HL-60 (cell line): ENCODE measurements at regions not wholly inside any gene's neighbourhood (a gene's known extent, or its start where the extent isn't known, plus 50 kb on each side); places are given as distances from the start of the nearest gene placed in this dataset.

Experiments used
- DNase-seq, 2 experiments: peaks; one replicate each; pipeline ENCODE4 v3.0.0-alpha.2; 2010 to 2020; ENCODE audit warnings: low read depth in 1 of 2, low spot score in 1 of 2
- H3K27ac ChIP-seq: fragments of 250-450 bp; sonication (Bioruptor Pico); replicated peaks from 2 replicates; pipeline ENCODE4 v1.5.1; 2020; ENCODE audit warnings: mild to moderate bottlenecking, moderate library complexity
- H3K27me3 ChIP-seq: fragments of 250-450 bp; sonication (Bioruptor Pico); 2 replicates; pipeline ENCODE4 v1.5.1; 2021; ENCODE audit warnings: mild to moderate bottlenecking, moderate library complexity; ENCODE audit not compliant: insufficient read depth, poor library complexity, severe bottlenecking
- H3K4me3 ChIP-seq: replicated peaks from 2 replicates; pipeline ENCODE4 v1.5.1; 2011; ENCODE audit warnings: mild to moderate bottlenecking, control low read depth, low read length; ENCODE audit not compliant: insufficient read depth
- GABPA ChIP-seq: IDR thresholded peaks from 2 replicates; pipeline ENCODE4 v1.6.1; 2012; ENCODE audit warnings: low read depth
- POLR2AphosphoS5 ChIP-seq: IDR thresholded peaks from 2 replicates; pipeline ENCODE4 v1.6.1; 2012; ENCODE audit warnings: low read depth
- SPI1 ChIP-seq: IDR thresholded peaks from 2 replicates; pipeline ENCODE4 v1.6.1; 2012; ENCODE audit warnings: low read depth, mild to moderate bottlenecking, borderline replicate concordance
- TF ChIP-seq, protein P1 (sequence below): IDR thresholded peaks from 2 replicates; pipeline ENCODE4 v1.6.1; 2012; ENCODE audit warnings: low read depth; ENCODE audit not compliant: insufficient replicate concordance
- TF ChIP-seq, protein P2 (sequence below): IDR thresholded peaks from one replicate; pipeline ENCODE4 v1.5.1; 2011; ENCODE audit warnings: low read length, control low read depth, inconsistent platforms; ENCODE audit not compliant: insufficient read depth

DNA sequence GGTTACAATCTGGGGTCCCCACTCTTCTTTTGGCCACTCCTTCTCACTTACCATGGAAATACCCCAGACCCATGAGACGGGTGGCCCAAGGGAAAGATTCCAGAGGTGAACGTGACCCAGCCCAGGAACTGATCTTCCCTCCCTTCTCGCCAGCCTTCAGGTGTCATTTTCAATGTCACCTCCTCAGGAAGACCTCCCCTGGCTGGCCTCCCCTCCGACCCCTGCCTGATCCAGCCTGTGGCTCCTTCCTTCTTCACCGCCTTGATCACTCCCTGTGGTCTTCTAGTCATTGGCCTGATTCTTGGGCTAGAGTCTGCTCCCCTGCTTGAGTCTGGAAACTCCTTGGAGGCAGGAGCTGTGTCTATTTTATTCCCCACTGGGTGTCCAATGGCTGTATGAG, 146.1 kb downstream of the SMAD6 start:
- Histone ChIP-seq H3K27ac (no peak overlapping the region), H3K27me3 (no peaks in the 10 kb centered on the region), H3K4me3 (no peak overlapping the region)
- no peak for DNase-seq
- TF ChIP-seq, protein P1, sequence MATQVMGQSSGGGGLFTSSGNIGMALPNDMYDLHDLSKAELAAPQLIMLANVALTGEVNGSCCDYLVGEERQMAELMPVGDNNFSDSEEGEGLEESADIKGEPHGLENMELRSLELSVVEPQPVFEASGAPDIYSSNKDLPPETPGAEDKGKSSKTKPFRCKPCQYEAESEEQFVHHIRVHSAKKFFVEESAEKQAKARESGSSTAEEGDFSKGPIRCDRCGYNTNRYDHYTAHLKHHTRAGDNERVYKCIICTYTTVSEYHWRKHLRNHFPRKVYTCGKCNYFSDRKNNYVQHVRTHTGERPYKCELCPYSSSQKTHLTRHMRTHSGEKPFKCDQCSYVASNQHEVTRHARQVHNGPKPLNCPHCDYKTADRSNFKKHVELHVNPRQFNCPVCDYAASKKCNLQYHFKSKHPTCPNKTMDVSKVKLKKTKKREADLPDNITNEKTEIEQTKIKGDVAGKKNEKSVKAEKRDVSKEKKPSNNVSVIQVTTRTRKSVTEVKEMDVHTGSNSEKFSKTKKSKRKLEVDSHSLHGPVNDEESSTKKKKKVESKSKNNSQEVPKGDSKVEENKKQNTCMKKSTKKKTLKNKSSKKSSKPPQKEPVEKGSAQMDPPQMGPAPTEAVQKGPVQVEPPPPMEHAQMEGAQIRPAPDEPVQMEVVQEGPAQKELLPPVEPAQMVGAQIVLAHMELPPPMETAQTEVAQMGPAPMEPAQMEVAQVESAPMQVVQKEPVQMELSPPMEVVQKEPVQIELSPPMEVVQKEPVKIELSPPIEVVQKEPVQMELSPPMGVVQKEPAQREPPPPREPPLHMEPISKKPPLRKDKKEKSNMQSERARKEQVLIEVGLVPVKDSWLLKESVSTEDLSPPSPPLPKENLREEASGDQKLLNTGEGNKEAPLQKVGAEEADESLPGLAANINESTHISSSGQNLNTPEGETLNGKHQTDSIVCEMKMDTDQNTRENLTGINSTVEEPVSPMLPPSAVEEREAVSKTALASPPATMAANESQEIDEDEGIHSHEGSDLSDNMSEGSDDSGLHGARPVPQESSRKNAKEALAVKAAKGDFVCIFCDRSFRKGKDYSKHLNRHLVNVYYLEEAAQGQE, result no peak
- no peak for TF ChIP-seq POLR2AphosphoS5
- TF ChIP-seq, protein P2, sequence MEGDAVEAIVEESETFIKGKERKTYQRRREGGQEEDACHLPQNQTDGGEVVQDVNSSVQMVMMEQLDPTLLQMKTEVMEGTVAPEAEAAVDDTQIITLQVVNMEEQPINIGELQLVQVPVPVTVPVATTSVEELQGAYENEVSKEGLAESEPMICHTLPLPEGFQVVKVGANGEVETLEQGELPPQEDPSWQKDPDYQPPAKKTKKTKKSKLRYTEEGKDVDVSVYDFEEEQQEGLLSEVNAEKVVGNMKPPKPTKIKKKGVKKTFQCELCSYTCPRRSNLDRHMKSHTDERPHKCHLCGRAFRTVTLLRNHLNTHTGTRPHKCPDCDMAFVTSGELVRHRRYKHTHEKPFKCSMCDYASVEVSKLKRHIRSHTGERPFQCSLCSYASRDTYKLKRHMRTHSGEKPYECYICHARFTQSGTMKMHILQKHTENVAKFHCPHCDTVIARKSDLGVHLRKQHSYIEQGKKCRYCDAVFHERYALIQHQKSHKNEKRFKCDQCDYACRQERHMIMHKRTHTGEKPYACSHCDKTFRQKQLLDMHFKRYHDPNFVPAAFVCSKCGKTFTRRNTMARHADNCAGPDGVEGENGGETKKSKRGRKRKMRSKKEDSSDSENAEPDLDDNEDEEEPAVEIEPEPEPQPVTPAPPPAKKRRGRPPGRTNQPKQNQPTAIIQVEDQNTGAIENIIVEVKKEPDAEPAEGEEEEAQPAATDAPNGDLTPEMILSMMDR, result no peak
- TF ChIP-seq SPI1, result no peak
- TF ChIP-seq GABPA, result no peak

DNA sequence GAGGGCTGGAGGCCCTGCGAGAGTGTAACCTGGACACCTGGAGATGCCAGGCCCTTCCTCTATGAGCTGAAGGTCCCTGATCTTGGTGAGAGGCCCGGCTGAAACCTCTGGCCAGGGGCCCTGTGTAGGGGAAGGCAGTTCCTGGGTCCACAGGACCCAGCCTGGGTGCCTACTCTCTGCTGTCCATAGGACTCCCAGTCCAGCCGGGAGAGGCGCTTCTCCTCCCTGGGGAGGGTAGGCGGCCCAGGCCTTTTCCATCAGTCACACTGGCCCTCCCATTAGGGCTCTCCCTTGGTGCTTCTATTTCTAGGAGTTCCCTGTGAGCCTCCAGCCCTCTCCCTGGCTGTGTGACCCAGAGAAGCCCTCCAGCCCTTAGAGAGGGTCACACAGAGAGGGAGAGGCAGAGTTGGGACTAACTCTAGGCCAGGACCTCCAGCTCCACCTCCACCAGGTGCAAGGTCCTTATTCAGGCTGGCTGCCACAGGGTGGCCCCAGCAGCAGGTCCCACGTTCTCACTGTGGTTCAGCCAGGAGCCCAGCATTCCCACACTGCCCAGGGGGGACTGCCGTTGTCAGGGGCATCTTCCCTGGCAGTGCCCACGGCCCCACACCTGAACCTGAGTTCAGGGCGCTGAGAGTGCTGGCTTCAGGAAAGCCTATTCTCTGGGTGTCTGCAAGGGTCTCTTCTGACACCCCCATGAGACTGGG, 146.8 kb downstream of the SMAD6 start:
- no peaks in the 10 kb centered on the region for H3K27me3 ChIP-seq
- H3K27ac ChIP-seq, result no peak overlapping the region
- H3K4me3 ChIP-seq, result no peak overlapping the region
- TF ChIP-seq, protein P2, result no peak
- TF ChIP-seq POLR2AphosphoS5, result no peak
- no peak for TF ChIP-seq GABPA
- TF ChIP-seq, protein P1, result no peak
- TF ChIP-seq SPI1, result no peak
- DNase-seq, result no peak

DNA sequence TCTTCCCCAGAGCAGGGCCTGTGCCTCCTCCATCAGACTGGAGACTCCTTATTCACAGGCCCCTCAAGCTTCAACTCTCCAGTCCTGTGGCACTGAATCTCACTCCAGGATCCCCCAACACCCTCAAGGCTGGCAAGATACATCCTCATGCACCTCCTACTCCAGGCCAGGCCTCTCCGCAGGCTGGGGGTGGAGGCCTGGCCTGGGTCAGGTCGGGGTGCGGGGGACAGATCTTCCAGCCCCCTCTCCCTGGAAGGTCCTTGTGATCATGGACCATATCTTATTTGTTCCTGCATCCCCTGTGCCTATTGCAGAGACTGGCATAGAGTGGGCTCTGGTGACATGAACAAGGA, 147.3 kb downstream of the SMAD6 start:
- DNase-seq, result no peak
- TF ChIP-seq POLR2AphosphoS5, result no peak
- TF ChIP-seq, protein P2, result no peak
- no peak for TF ChIP-seq SPI1
- no peak for TF ChIP-seq GABPA
- TF ChIP-seq, protein P1, result no peak
- Histone ChIP-seq H3K27me3 (no peaks in the 10 kb centered on the region), H3K27ac (no peak overlapping the region), H3K4me3 (no peak overlapping the region)
